GM19043 (cell line): ENCODE measurements at regions not wholly inside any gene's neighbourhood (a gene's known extent, or its start where the extent isn't known, plus 50 kb on each side); places are given as distances from the start of the nearest gene placed in this dataset.
"Not testable (repeated sequence)": the region's sequence is repeated elsewhere in the genome, so short reads cannot be mapped to it uniquely, and the experiment has no call there.

Experiments used
- ATAC-seq: cut with Tn5 transposase; IDR thresholded peaks from one replicate; pipeline ENCODE4 v1.9.1; 2021; ENCODE audit warnings: low read depth; ENCODE audit not compliant: unreplicated experiment

DNA sequence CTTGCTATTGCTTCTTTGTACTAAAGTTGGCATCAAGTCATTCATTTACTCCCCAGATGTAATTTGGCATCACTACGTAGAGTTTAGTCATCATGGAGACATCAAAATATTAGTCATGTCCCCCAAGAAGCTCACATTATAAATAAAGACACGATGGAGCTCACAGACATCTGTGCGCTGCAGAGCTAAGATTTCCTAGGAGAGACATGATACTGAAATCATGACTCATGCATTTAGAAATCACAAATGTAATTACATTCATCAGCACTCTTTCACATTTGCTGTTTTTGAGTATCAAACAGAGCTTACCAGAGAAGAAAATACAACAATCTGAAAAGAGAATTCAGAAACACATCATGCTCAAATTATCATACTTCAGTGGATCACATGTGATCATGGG, 169.8 kb downstream of the LRIG3 start:
- ATAC-seq, result no peak

DNA sequence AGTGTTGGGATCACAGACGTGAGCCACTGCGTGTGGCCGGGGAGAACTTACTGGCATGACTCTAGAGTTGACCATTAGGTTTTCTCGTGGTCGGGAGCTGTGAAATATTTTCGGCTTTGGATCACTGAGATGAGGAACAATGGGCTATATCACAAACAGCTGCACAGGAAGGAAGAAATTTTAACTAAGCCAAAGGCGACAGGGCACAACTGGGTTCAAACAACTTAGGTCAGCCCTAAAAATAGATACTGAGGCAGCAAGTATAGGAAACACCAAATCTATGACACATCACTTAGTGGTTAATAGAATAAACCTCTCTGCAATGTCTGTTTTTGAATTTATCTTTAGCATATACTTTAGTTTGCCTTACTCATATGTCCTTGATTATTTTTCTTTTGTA, 162.9 kb downstream of the LRIG3 start:
- no peak for ATAC-seq

DNA sequence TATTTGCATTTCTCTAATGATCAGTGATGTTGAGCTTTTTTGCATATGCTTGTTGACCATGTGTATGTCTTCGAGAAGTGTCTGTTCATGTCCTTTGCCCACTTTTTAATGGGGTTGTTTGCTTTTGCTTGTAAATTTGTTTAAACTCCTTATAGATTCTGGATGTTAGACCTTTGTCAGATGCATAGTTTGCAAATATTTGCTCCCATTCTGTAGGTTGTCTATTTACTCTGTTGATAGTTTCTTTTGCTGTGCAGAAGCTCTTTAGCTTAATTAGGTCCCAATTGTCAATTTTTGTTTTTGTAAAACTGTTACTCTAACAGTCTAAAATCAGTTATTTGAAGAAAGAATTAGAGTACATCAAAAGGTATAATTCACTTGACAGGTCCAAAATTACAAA, 160.6 kb downstream of the LRIG3 start:
- ATAC-seq, result not testable (repeated sequence)

GRCh38 chr12:58761308-58761707, 159.0 kb downstream of the LRIG3 start:
- ATAC-seq, result no peak

DNA sequence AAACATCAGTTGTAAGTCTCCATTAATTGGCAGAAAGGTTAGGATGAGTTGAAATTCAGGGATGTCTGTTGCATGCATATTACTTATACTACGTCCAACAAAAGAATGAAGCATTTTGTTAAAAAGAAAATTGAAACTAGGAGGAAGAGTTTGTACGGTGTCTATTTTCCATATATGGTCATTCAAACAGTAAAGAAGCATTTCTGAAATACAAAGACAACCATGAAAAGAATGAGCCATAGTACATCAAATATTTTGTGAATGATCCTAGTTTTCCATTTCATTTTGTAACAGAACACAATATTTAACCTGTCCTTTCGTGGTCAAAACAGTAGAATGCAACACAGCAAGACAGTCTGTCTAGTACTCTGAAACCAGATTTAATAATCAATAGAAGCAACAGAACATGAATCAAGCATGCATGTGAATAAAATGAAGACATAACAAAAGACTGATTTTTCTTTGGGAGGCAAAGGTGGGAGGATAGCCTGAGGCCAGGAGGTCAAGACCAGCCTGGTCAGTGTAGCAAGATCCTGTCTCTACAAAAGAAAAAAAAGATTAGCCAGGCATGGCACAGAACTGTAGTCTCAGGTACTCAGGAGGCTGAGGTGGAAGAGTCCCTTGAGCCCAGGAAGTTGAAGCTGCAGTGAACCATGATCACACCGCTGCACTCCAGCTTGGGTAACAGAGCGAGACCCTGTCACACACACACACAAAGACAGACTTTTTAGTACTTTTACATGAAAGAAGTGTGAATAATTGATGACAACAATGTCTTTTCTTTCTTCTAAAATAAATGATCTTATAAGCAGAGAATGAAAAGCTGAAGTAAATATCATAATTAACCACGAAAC, 156.0 kb downstream of the LRIG3 start:
- ATAC-seq, result no peak

- no peak for ATAC-seq
Observed at GRCh38 chr12:58765076-58765475, 155.2 kb downstream of the LRIG3 start.

DNA sequence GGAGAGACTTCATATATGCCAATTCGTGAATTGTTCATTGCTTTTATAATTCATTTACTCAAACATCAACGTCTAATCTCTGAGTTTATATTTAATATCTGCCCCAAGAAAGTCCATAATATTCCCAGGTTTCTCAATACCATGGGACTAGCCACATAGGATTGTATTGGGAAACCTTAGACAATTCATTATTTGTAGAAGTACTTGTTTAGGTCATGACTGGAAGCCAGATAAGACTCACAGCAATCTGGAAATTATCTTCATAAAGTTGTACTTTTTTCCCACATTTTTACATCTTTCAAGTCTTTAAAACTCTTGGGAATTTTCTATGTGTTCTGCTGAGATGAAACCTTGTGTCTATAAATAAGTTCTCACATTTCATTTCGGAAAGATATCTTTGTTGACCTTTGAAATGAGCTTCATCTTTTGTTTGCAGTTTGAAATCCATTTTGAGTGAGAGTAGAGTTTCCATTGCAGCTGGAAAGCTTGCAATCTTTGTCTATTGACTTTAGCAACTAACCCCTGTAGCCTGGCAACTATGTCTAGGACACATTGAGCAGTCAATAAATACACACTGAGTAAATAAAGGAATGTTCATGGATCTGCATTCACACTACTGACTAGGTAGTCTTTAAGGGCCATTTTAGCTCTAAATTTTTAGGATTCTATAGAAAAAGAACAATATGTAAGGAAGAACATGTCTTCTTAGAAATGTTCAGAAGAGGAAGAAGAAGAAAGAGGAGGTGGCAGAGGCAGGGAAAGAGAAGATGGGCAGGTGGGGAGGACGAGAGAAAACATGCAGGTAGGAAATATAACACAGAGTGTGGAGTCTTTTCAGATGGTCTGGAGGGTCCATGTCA, 154.4 kb downstream of the LRIG3 start:
- no peak for ATAC-seq

GRCh38 chr12:58766513-58766870, 153.8 kb downstream of the LRIG3 start:
- no peak for ATAC-seq

GRCh38 chr12:58767496-58767895, 152.8 kb downstream of the LRIG3 start:
- no peak for ATAC-seq

DNA sequence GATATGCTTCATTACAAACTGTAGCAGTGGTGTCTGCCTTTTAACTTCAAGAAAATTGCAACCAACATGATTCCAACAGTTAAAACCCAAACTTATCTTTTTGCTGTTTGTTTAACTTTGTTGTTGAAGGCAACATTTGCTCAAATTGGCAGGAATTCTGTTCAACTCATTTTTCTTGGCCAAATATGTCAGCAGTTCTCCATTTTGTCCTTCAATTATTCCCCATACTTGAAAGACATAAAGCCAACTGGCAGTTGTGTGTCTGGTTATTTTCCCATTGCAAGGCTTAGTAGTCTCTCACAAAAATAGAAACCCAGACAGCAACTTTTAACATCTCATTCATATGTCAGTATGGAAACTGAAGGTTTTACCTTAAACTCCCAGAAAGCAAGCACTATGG, 146.3 kb downstream of the LRIG3 start:
- no peak for ATAC-seq

DNA sequence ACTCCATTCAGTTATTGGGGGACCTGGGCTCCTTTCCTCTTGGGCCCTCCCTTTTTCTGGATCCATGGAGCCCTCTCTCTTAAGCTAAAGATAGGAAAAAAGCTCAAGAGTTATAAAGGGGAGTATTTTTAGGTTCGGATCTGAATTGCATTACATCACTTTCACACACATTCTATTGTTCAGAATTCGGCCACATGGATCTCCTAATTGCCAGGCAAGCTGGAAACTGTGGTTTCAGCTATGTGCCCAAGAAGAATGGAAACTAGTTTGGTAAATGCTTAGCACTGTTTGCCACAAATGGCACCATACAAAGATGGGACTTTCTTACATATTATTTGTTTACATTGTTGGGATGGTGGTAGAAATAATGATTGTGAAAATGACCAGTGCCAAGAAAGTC, 145.6 kb downstream of the LRIG3 start:
- no peak for ATAC-seq

- ATAC-seq, result no peak
Observed at GRCh38 chr12:58775396-58775795, 144.9 kb downstream of the LRIG3 start.

- ATAC-seq, result no peak
Observed at GRCh38 chr12:58776144-58776543, 144.2 kb downstream of the LRIG3 start.

DNA sequence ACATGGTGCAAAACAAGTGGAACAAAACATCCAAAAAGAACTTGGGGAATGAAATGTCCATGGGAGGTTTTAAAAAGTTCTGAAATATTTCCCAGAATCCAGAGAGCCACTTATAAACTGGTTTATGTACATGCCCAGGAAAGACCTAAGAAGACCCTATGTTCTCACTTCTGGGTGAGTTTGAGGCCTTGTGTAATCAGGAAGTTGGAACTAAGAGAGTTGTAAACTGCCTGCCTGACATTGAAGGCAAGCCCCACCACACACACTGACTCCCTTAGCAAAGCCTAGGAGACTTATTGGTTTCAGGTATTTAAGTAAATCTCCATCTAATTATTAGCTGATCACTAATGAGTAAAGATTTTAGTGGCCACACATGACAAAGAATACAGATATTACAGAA, 142.5 kb downstream of the LRIG3 start:
- no peak for ATAC-seq

GRCh38 chr12:58781609-58782008, 138.7 kb downstream of the LRIG3 start:
- no peak for ATAC-seq

DNA sequence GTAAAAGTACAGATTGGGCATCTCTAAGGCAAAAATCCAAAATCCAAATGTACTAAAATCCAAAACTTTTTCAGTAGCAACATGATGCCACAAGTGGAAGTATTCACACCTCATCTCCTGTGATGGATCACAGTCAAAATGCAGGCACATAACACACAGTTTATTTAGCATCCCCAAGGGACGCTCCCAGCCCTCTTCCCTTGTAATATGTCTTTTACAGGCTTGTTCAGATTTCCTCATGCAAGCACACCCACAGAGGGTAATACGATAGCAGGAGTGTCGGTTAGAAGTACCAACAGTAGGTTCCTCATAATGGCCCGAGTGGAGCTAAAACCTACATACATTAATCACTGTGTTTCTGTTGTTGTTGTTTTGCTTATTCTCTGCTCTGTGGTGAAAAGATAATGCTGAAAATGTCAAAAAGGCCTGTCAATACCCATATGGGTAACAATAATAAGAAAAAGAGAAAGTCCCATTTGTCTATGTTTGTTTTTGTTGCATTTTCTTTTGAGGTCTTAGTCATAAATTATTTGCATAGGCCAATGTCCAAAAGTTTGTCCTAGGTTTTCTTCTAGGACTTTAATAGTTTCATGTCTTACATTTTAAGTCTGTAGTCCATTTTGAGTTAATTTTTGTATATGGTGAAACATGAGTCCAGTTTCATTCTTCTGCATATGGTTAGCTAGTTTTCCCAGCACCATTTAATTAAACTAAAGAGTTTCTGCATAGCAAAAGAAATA, 133.1 kb downstream of the LRIG3 start:
- ATAC-seq, result no peak

- ATAC-seq, result no peak
Observed at GRCh38 chr12:58794859-58795258, 125.4 kb downstream of the LRIG3 start.

DNA sequence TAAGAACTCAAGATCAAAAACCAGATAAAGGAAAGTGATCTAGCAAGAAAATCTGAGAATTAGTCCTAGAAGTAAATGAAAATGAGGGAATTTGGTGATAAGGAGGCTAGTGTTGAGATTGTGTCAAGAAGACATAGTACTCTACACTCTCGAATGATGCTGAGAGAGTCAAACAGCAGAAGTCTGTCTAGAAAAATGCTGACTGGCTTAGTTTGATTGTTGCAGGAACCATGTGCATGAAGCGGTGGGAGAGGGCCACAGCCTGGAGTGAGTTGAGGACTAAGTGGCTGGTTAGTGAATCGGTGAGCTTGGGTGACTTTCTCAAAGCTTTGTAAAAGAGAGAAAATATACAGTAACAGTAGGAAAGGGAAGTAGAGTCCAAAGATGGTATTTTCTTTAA, 124.5 kb downstream of the LRIG3 start:
- ATAC-seq, result no peak

GRCh38 chr12:58801986-58802385, 118.3 kb downstream of the LRIG3 start:
- no peak for ATAC-seq

DNA sequence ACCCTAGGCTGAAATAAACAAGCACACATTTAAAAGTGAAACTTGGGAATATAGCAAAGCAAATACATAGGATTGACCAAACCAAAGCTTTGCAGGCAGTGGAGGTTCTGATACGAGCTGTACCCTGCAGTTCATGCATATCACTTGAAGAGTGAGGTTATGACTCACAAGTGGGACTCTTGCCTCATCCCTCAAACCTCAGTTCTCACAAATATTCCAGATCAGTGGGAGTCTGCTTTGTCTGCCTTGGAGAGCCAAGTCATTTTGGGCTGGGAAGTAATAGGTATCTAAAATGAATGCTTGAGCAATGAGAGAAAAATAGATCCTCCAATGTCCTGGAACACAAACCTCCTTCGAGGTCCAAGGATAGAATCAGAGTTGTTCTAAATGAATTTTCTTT, 116.4 kb downstream of the LRIG3 start:
- ATAC-seq, result no peak

DNA sequence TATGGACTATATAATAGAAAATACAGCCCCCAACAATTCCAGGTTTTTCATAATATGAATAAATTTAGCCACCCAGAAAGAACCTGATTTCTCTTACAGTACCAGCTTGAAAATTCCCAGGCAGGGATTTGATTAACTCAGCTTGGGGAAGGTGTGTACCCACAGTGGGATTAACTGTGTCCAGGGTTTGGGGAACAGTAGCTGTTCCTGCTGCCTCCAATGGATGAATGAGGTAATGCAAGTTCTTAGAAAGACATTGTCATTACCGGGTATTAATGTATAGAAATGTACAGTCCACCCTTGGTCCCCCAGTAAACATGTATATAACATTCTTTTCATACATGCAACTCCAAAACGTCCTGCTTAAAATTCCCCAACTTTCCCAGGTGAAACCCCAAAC, 115.6 kb downstream of the LRIG3 start:
- peak; percentile 68 for ATAC-seq
